HG03378 (cell line): ENCODE measurements at regions not wholly inside any gene's neighbourhood (a gene's known extent, or its start where the extent isn't known, plus 50 kb on each side); places are given as distances from the start of the nearest gene placed in this dataset.

Experiments
- ATAC-seq: cut with Tn5 transposase; IDR thresholded peaks from one replicate; pipeline ENCODE4 v1.9.1; 2021; ENCODE audit warnings: mild to moderate bottlenecking, moderate library complexity; ENCODE audit not compliant: unreplicated experiment

GRCh38 chr7:131238347-131238931 is 89.2 kb upstream of the MKLN1 start:
- no peak for ATAC-seq

GRCh38 chr7:131241386-131241785 is 86.3 kb upstream of the MKLN1 start:
- no peak for ATAC-seq

GRCh38 chr7:131242123-131242650 is 85.5 kb upstream of the MKLN1 start:
- ATAC-seq, result no peak

- no peak for ATAC-seq
Observed at GRCh38 chr7:131244259-131244852, 83.3 kb upstream of the MKLN1 start.

- no peak for ATAC-seq
Observed at GRCh38 chr7:131249003-131249402, 78.7 kb upstream of the MKLN1 start.

- no peak for ATAC-seq
Observed at GRCh38 chr7:131249483-131249882, 78.2 kb upstream of the MKLN1 start.

GRCh38 chr7:131250331-131250730 is 77.3 kb upstream of the MKLN1 start:
- no peak for ATAC-seq

- no peak for ATAC-seq
Observed at GRCh38 chr7:131251371-131251770, 76.3 kb upstream of the MKLN1 start.

- no peak for ATAC-seq
Observed at GRCh38 chr7:131252976-131253375, 74.7 kb upstream of the MKLN1 start.

- ATAC-seq, result no peak
Observed at GRCh38 chr7:131254211-131254610, 73.5 kb upstream of the MKLN1 start.

- ATAC-seq, result no peak
Observed at GRCh38 chr7:131255242-131255641, 72.4 kb upstream of the MKLN1 start.

- ATAC-seq, result no peak
Observed at GRCh38 chr7:131261476-131261994, 66.1 kb upstream of the MKLN1 start.

- ATAC-seq, result no peak
Observed at GRCh38 chr7:131265227-131265626, 62.4 kb upstream of the MKLN1 start.

GRCh38 chr7:131267631-131268030 is 60.0 kb upstream of the MKLN1 start:
- no peak for ATAC-seq

- no peak for ATAC-seq
Observed at GRCh38 chr7:131268906-131269305, 58.8 kb upstream of the MKLN1 start.

- ATAC-seq, result no peak
Observed at GRCh38 chr7:131272086-131272485, 55.6 kb upstream of the MKLN1 start.

- no peak for ATAC-seq
Observed at GRCh38 chr7:131274986-131275385, 52.7 kb upstream of the MKLN1 start.

- ATAC-seq, result no peak
Observed at GRCh38 chr7:131276190-131276589, 51.5 kb upstream of the MKLN1 start.

- no peak for ATAC-seq
Observed at GRCh38 chr7:131276748-131277147, 50.9 kb upstream of the MKLN1 start.
